Activated CD8-positive, alpha-beta T cell treated with anti-CD3 and anti-CD28 coated beads for 36 hours (primary cell): ENCODE measurements at regions not wholly inside any gene's neighbourhood (a gene's known extent, or its start where the extent isn't known, plus 50 kb on each side); places are given as distances from the start of the nearest gene placed in this dataset.

ENCODE experiments used
- ATAC-seq: fragments of 200-7000 bp; cut with Tn5 transposase; one replicate; pipeline ENCODE4 v1.10.0; 2021; ENCODE audit warnings: mild to moderate bottlenecking, moderate library complexity
- CTCF ChIA-PET: fragments of 350-600 bp; sonication (Branson Sonifier 250); formaldehyde crosslinking; loops from one replicate; lab custom pipeline; 2021; ENCODE audit warnings: antibody characterized with exemption; lab: Charles Lee
- POLR2A ChIA-PET: fragments of 350-600 bp; sonication (Branson Sonifier 250); formaldehyde crosslinking; loops from one replicate; lab custom pipeline; 2021; ENCODE audit warnings: antibody characterized with exemption; lab: Charles Lee
- DNase-seq: peaks from one replicate; pipeline ENCODE4 v3.0.0-alpha.2; 2020
- H3K27ac Mint-ChIP-seq: one replicate; pipeline ENCODE4 v1.8.0; 2021; ENCODE audit warnings: mild to moderate bottlenecking, mixed read lengths
- H3K27me3 Mint-ChIP-seq: one replicate; pipeline ENCODE4 v1.8.0; 2021; ENCODE audit warnings: mixed read lengths
- H3K36me3 Mint-ChIP-seq: one replicate; pipeline ENCODE4 v1.8.0; 2021; ENCODE audit warnings: low read depth, mixed read lengths
- H3K4me1 Mint-ChIP-seq: one replicate; pipeline ENCODE4 v1.8.0; 2021; ENCODE audit warnings: low read depth, mixed read lengths
- H3K4me3 Mint-ChIP-seq: one replicate; pipeline ENCODE4 v1.8.0; 2021; ENCODE audit warnings: mild to moderate bottlenecking, moderate library complexity, mixed read lengths
- H3K9me3 Mint-ChIP-seq: one replicate; pipeline ENCODE4 v1.8.0; 2021; ENCODE audit warnings: mixed read lengths
- intact Hi-C: fragments of 100-400 bp; cut with micrococcal nuclease; formaldehyde crosslinking; loops from one replicate; pipeline ENCODE4 v1.10.0; 2022
- TF ChIP-seq, protein P1 (sequence below): fragments of 200-600 bp; IDR thresholded peaks from one replicate; pipeline ENCODE4 v1.8.0; 2022; ENCODE audit warnings: antibody characterized with exemption, mild to moderate bottlenecking

DNA sequence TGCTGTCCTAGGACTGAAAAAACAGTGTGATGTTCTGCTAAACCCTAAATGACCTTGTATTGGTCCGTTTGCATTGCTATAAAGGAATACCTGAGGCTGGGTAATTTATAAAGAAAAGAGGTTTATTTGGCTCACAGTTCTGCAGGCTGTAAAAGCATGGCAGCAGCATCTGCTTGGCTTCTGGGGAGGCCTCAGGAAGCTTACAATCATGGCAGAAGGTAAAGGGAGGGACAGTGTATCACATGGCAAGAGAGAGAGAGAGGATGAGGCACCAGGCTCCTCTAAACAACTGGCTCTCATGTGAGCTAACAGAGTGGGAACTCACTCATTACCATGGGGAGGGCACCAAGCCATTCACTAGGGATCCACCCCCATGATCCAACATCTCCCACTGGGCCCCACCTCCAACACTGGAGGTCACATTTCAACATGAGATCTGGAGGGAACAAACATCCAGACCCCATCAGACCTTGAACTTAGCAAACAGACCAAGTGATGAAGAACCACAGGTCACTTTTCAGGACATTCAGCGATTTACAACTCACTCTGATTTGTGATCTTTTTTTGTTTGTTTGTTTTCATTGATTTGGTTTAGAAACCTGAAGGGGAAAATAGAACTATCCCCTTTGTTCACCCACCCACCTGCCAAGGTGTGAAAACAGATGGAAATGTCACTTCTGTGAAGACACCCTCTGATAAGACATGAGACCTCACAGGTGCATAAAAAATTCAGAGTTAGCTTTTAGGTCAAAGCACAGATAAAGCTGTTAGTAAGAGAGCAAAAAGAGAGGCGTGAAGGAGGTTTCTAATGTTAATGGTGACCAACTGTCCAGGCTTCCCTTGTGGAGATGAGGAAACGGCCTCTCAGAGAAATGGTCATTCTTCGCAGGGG, 104.2 kb upstream of the RALGPS2 start:
- intact Hi-C loops: loop anchor here (10.0 kb wide), 1 partner anchor 76 kb away; no protein-coding TSS in a partner anchor
- POLR2A ChIA-PET: no interaction called here
- Mint-ChIP-seq H3K4me3 (no peak overlapping the region), H3K27me3 (peaks cover 3% of the 10 kb centered on the region), H3K4me1 (no peaks in the 10 kb centered on the region), H3K9me3 (no peaks in the 10 kb centered on the region), H3K27ac (no peak overlapping the region), H3K36me3 (no peaks in the 10 kb centered on the region)
- TF ChIP-seq, protein P1, sequence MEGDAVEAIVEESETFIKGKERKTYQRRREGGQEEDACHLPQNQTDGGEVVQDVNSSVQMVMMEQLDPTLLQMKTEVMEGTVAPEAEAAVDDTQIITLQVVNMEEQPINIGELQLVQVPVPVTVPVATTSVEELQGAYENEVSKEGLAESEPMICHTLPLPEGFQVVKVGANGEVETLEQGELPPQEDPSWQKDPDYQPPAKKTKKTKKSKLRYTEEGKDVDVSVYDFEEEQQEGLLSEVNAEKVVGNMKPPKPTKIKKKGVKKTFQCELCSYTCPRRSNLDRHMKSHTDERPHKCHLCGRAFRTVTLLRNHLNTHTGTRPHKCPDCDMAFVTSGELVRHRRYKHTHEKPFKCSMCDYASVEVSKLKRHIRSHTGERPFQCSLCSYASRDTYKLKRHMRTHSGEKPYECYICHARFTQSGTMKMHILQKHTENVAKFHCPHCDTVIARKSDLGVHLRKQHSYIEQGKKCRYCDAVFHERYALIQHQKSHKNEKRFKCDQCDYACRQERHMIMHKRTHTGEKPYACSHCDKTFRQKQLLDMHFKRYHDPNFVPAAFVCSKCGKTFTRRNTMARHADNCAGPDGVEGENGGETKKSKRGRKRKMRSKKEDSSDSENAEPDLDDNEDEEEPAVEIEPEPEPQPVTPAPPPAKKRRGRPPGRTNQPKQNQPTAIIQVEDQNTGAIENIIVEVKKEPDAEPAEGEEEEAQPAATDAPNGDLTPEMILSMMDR: no peak
- CTCF ChIA-PET: no interaction called here
- DNase-seq (no peak), ATAC-seq (no peak)

DNA sequence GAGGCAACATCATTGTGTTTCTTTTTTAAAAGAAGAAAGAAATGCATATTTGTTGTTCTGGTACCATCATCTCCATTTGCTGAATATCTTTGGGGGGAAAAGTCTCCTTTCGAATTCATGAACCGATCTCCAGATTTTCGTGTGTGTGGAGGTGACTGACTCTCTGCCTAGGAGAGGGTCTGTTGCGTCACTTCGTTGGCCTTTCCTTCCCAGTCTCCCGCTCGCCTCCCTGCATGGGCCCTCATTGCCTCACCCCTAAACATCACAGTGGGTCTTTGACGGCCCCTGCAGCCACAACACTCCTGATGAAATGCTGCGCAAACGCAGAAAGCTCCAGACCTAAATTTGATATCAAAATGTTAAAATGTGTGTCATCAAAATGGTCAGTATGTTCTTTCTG, 103.2 kb upstream of the RALGPS2 start:
- H3K4me1 Mint-ChIP-seq: no peaks in the 10 kb centered on the region
- ATAC-seq (no peak), DNase-seq (no peak)
- TF ChIP-seq, protein P1: no peak
- no peaks in the 10 kb centered on the region for H3K9me3 Mint-ChIP-seq
- no peak overlapping the region for H3K4me3 Mint-ChIP-seq
- peaks cover 3% of the 10 kb centered on the region for H3K27me3 Mint-ChIP-seq
- POLR2A ChIA-PET: no interaction called here
- intact Hi-C loops: loop anchor here (10.0 kb wide), 1 partner anchor 77 kb away; no protein-coding TSS in a partner anchor
- CTCF ChIA-PET: no interaction called here
- H3K36me3 Mint-ChIP-seq: no peaks in the 10 kb centered on the region
- no peak overlapping the region for H3K27ac Mint-ChIP-seq

DNA sequence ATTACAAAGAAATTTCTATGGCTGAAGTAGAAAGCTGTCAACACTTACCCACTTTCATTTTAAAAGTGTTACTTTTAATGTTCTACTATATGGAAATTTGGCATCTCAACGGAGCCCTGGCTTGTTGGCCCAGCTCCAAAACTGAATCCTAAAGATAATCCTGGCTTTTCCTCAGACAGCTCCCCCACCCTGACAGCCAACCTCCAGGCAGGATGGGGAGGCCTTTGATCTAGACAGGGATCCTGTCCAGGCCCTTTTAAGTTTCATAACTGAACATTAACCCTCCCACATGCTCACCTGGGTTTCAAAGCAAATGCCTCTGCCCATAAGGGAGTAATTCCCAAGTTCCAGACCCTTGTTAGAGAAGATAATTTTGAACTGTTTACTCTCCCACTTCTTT, 99.3 kb upstream of the RALGPS2 start:
- TF ChIP-seq, protein P1: no peak
- intact Hi-C loops: loop anchor here (10.0 kb wide), 1 partner anchor 81 kb away; no protein-coding TSS in a partner anchor
- H3K4me3 Mint-ChIP-seq: no peak overlapping the region
- no peak overlapping the region for H3K27ac Mint-ChIP-seq
- no peaks in the 10 kb centered on the region for H3K9me3 Mint-ChIP-seq
- no peaks in the 10 kb centered on the region for H3K36me3 Mint-ChIP-seq
- ATAC-seq (no peak), DNase-seq (no peak)
- POLR2A ChIA-PET: no interaction called here
- peaks cover 3% of the 10 kb centered on the region for H3K27me3 Mint-ChIP-seq
- no peaks in the 10 kb centered on the region for H3K4me1 Mint-ChIP-seq
- CTCF ChIA-PET: no interaction called here

DNA sequence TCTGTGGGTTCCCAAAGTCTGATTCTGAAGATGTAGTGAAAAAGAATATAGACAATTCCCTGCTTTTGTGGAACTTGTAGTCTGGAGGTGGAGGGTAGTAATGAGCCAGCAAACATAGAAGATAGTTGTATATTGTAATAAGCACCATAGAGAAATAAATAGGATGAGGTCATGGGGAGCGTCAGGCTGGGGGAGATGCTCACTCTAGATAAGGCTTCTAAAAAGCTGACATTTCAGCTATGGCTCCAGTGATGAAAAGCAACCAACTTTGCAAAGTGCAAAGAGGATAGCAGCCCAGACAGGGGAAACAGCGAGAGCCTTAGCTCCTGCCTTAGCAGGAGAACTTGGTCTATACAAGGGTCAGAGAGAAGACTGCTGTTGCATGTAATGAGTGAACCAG, 98.0 kb upstream of the RALGPS2 start:
- no peak for DNase-seq
- ChIA-PET CTCF (no interaction called here), POLR2A (no interaction called here)
- TF ChIP-seq, protein P1: no peak
- peaks cover 3% of the 10 kb centered on the region for H3K27me3 Mint-ChIP-seq
- no peaks in the 10 kb centered on the region for H3K9me3 Mint-ChIP-seq
- H3K4me1 Mint-ChIP-seq: no peaks in the 10 kb centered on the region
- no peaks in the 10 kb centered on the region for H3K36me3 Mint-ChIP-seq
- H3K27ac Mint-ChIP-seq: no peak overlapping the region
- ATAC-seq: no peak
- no peak overlapping the region for H3K4me3 Mint-ChIP-seq
- intact Hi-C loops: loop anchor here (10.0 kb wide), 1 partner anchor 82 kb away; no protein-coding TSS in a partner anchor

DNA sequence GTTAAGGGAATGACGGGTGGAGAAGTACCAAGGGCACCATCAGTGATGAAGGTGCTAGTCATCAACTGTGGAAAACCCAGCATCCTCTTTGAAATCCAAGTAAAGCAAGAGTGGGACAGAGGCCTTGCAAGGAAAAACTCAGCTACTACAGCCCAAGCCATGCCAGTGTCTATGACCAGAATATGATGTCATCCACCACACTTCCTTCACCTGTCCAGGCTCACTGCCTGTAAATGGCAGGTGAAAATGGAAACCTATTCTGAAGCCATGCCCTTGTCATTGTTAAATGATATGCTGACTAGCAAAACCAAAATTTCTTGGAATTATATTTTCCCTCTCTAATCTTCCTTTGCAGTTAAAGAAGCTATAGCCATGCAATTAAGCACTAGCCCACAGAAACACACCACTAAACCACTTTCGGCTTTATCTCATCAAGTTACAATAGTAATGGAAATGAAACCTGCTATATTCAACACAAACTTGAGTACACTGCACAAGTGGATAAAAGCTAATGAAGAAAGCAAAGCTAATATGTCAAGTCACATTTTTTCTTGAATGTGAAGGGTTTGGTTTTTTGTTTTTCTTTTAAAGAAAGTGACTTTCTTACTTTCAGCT, 96.3 kb upstream of the RALGPS2 start:
- no peak overlapping the region for H3K27ac Mint-ChIP-seq
- ChIA-PET CTCF (no interaction called here), POLR2A (no interaction called here)
- intact Hi-C loops: loop anchor here (10.0 kb wide), 1 partner anchor 84 kb away; no protein-coding TSS in a partner anchor
- H3K9me3 Mint-ChIP-seq: no peaks in the 10 kb centered on the region
- H3K27me3 Mint-ChIP-seq: peaks cover 3% of the 10 kb centered on the region
- TF ChIP-seq, protein P1: no peak
- no peaks in the 10 kb centered on the region for H3K4me1 Mint-ChIP-seq
- H3K4me3 Mint-ChIP-seq: no peak overlapping the region
- H3K36me3 Mint-ChIP-seq: no peaks in the 10 kb centered on the region
- DNase-seq (no peak), ATAC-seq (no peak)
